ENCODE measurements at regions not wholly inside any gene's neighbourhood (a gene's known extent, or its start where the extent isn't known, plus 50 kb on each side); places are given as distances from the start of the nearest gene placed in this dataset.

DNA sequence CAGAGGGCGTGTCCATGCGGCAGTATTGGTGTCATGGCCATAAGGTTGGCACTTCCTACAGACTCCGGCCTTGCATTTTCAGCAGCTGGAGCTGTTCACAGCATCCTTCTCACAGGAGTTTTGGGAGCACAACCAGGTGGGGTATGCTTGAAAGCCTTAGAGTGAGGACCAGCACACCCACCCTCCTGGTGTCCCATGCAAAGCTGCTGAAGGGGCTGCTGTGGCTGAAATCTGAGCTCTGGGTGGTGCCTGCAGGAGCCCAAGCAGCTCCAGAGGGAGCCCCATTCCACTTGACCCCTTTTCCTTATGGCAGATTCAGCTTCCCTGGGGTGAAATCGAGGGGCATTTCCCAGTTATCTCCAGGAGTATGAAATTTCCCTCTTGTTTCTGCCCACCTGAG is 74.0 kb upstream of the BHLHE23 start:
- Histone ChIP-seq H3K4me1 (no peaks in the 10 kb centered on the region), H3K36me3 (no peaks in the 10 kb centered on the region), H3K4me3 (no peak overlapping the region), H3K9me3 (peaks cover 2 to 39% (median 38%) of the 10 kb centered on the region in 3 donors), H3K27me3 (peaks cover 0 to 55% of the 10 kb centered on the region in 2 donors), H3K27ac (no peak overlapping the region)
- TF ChIP-seq, protein P1, sequence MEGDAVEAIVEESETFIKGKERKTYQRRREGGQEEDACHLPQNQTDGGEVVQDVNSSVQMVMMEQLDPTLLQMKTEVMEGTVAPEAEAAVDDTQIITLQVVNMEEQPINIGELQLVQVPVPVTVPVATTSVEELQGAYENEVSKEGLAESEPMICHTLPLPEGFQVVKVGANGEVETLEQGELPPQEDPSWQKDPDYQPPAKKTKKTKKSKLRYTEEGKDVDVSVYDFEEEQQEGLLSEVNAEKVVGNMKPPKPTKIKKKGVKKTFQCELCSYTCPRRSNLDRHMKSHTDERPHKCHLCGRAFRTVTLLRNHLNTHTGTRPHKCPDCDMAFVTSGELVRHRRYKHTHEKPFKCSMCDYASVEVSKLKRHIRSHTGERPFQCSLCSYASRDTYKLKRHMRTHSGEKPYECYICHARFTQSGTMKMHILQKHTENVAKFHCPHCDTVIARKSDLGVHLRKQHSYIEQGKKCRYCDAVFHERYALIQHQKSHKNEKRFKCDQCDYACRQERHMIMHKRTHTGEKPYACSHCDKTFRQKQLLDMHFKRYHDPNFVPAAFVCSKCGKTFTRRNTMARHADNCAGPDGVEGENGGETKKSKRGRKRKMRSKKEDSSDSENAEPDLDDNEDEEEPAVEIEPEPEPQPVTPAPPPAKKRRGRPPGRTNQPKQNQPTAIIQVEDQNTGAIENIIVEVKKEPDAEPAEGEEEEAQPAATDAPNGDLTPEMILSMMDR (IDR thresholded peaks at IDR 0.05), result no peak
- intact Hi-C loops (cut with DNase I; ENCODE audit: low total_unique reads), result no loop called here
- DNase-seq, result peak in 1 of 2 donors; percentile 41

DNA sequence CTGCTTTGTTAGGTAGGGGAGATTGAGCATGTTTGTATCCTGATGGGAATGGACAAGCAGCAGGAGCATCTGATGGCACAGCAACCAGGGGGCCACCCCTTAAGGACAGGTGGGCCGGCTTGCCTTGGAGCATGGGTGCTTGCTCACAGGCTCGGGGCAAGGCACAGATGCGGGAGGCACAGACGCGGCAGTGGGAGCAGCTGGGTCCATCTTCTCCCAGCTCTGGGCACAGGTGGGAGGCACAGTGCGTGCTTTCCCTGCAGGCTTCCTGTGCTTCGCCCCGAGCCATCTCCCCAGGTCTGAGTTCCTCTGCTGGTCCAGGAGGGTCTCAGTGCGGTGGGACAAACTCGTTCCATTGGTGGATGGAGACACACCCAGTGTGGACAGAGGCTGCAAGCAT is 73.6 kb upstream of the BHLHE23 start:
- DNase-seq, result peak in 1 of 2 donors; percentile 53
- TF ChIP-seq, protein P1 (IDR thresholded peaks at IDR 0.05), result no peak

DNA sequence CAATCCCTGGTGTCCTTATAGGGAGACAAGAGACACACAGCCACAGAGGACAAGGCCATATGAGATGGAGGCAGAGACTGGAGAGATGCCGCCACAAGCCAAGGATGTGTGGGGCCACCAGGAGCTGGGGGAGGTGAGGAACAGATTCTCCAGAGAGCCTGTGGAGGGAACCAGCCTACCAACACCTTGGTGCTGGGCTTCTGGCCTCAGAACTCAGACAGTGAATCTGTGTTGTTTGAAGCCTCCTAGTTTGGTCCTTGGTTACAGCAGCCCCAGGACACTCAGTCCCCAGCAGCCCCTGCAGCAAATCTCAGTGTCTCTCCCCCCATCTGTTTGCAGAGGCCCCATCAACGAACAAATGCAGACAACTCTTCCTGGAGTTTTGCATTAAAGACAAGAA is 73.2 kb upstream of the BHLHE23 start:
- no peak for DNase-seq
- H3K9me3 ChIP-seq, result peaks cover 2 to 46% (median 40%) of the 10 kb centered on the region in 3 donors
- H3K27ac ChIP-seq, result no peak overlapping the region
- no peaks in the 10 kb centered on the region for H3K4me1 ChIP-seq
- no peaks in the 10 kb centered on the region for H3K36me3 ChIP-seq
- TF ChIP-seq, protein P1 (IDR thresholded peaks at IDR 0.05), result no peak
- no peak overlapping the region for H3K4me3 ChIP-seq
- intact Hi-C loops (cut with DNase I; ENCODE audit: low total_unique reads), result no loop called here
- peaks cover 0 to 49% of the 10 kb centered on the region in 2 donors for H3K27me3 ChIP-seq

More for the DNA sequence above, 73.6 kb upstream of the BHLHE23 start:
- no peak overlapping the region for H3K27ac ChIP-seq
- H3K4me1 ChIP-seq, result no peaks in the 10 kb centered on the region
- no peaks in the 10 kb centered on the region for H3K36me3 ChIP-seq
- intact Hi-C loops (cut with DNase I; ENCODE audit: low total_unique reads), result no loop called here
- H3K4me3 ChIP-seq, result no peak overlapping the region
- H3K9me3 ChIP-seq, result peaks cover 2 to 42% (median 40%) of the 10 kb centered on the region in 3 donors
- H3K27me3 ChIP-seq, result peaks cover 0 to 53% of the 10 kb centered on the region in 2 donors

DNA sequence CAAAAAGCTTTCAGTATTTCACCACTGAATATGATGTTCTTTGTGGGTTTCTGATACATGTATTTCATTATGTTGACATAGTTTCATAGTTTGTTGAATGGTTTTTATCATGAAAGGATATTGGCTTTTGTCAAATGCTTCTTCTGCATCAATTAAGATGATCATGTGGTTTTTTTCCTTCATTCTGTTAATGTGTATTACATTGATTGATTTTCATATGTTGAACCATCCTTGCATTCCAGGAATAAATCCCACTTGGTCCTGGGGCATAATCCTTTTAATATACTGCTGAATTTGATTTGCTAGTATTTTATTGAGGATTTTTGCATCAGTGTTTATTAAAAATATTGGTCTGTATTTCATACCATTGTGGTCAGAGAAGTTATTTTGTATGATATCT is 70.9 kb upstream of the BHLHE23 start:
- Histone ChIP-seq H3K4me1 (no peaks in the 10 kb centered on the region), H3K27ac (no peak overlapping the region), H3K9me3 (peaks cover 2 to 49% (median 40%) of the 10 kb centered on the region in 3 donors), H3K27me3 (peaks cover 0 to 48% of the 10 kb centered on the region in 2 donors), H3K36me3 (no peaks in the 10 kb centered on the region), H3K4me3 (no peak overlapping the region)
- intact Hi-C loops (cut with DNase I; ENCODE audit: low total_unique reads), result no loop called here
- TF ChIP-seq, protein P1 (IDR thresholded peaks at IDR 0.05), result no peak
- no peak for DNase-seq

DNA sequence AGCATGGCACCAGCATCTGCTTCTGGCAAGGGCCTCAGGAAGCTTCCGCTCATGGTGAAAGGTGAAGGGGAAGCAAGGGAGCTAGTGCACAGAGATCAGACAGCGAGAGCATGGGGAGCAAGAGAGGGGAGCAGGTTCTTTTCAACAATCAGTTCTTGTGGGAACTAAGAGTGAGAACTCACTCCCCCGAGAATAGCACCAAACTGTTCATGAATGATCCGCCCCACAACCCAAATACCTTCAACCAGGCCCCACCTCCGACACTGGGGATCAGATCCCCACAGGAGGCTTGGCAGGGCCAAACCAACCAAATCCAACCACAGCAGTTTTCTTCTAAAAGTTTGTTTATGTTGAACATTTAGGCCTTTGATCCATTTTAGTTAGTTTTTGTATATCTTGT is 69.7 kb upstream of the BHLHE23 start:
- intact Hi-C loops (cut with DNase I; ENCODE audit: low total_unique reads), result no loop called here
- H3K36me3 ChIP-seq, result no peaks in the 10 kb centered on the region
- DNase-seq, result no peak
- peaks cover 2 to 49% (median 40%) of the 10 kb centered on the region in 3 donors for H3K9me3 ChIP-seq
- H3K4me1 ChIP-seq, result peaks cover 0 to 7% (median 0%) of the 10 kb centered on the region in 4 donors
- H3K27ac ChIP-seq, result no peak overlapping the region
- TF ChIP-seq, protein P1 (IDR thresholded peaks at IDR 0.05), result no peak
- H3K4me3 ChIP-seq, result no peak overlapping the region
- H3K27me3 ChIP-seq, result peaks cover 7 to 50% of the 10 kb centered on the region in 2 donors

DNA sequence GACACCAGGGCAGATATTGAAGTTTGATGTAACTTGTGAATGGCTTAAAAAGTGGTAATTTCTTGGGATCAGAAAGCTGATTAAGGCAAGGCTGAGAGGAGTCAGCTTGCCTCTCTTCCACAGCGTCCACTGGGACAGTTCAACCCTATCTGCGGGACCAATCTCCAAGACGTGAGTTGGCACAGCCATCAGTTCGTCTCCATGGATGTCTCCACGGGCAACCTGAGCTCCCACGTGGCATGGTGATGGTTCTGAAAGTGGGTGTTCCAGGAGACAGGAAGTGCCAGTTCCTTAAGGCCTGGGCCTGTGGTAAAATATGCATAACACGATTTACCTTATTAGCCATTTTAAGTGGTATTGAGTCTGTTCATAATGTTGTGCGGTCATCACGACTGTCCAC is 67.9 kb upstream of the BHLHE23 start:
- no peaks in the 10 kb centered on the region for H3K36me3 ChIP-seq
- intact Hi-C loops (cut with DNase I; ENCODE audit: low total_unique reads), result no loop called here
- H3K4me3 ChIP-seq, result no peak overlapping the region
- no peak overlapping the region for H3K27ac ChIP-seq
- H3K4me1 ChIP-seq, result peaks cover 0 to 13% (median 1%) of the 10 kb centered on the region in 4 donors
- TF ChIP-seq, protein P1 (IDR thresholded peaks at IDR 0.05), result no peak
- H3K27me3 ChIP-seq, result peaks cover 7 to 43% of the 10 kb centered on the region in 2 donors
- no peak for DNase-seq
- peaks cover 2 to 41% (median 35%) of the 10 kb centered on the region in 3 donors for H3K9me3 ChIP-seq
